Lower leg skin (tissue), 4 donors: ENCODE measurements at regions not wholly inside any gene's neighbourhood (a gene's known extent, or its start where the extent isn't known, plus 50 kb on each side); places are given as distances from the start of the nearest gene placed in this dataset.
"Not testable (repeated sequence)": the region's sequence is repeated elsewhere in the genome, so short reads cannot be mapped to it uniquely, and the experiment has no call there.

Experiments
- DNase-seq, 2 donors: peaks; one replicate each; pipeline ENCODE4 v3.0.0-alpha.2; 2019; ENCODE audit warnings: low spot score in 2 of 2
- H3K4me3 ChIP-seq: fragments of 200-600 bp; sonication (generic); 2 replicates; pipeline ENCODE4 v1.5.1; 2017; ENCODE audit warnings: mild to moderate bottlenecking, low read depth; ENCODE audit not compliant: poor library complexity, severe bottlenecking
- POLR2A ChIP-seq, 2 donors: fragments of 450-650 bp; IDR thresholded peaks; one replicate each; pipeline ENCODE4 v1.6.1; 2016 to 2017; ENCODE audit warnings: antibody characterized with exemption in 2 of 2, mild to moderate bottlenecking in 1 of 2, moderate library complexity in 1 of 2
- WGBS, 2 donors: methylation state at CpG; one replicate each; pipeline ENCODE4 v1.1.5; 2018; 5-methylcytosine and 5-hydroxymethylcytosine counted together
- intact Hi-C: fragments of 100-400 bp; cut with DNase I; formaldehyde crosslinking; loops from one replicate; pipeline ENCODE4 v1.15.0; 2023; ENCODE audit warnings: low total_unique reads
- TF ChIP-seq, protein P1 (sequence below), 3 donors: fragments of 450-650 bp; IDR thresholded peaks; one replicate each; pipeline ENCODE4 v1.5.1; 2016; ENCODE audit warnings: antibody characterized with exemption in 3 of 3, mild to moderate bottlenecking in 3 of 3, moderate library complexity in 2 of 3

- no peak for TF ChIP-seq POLR2A (IDR thresholded peaks at IDR 0.05)
- TF ChIP-seq, protein P1, sequence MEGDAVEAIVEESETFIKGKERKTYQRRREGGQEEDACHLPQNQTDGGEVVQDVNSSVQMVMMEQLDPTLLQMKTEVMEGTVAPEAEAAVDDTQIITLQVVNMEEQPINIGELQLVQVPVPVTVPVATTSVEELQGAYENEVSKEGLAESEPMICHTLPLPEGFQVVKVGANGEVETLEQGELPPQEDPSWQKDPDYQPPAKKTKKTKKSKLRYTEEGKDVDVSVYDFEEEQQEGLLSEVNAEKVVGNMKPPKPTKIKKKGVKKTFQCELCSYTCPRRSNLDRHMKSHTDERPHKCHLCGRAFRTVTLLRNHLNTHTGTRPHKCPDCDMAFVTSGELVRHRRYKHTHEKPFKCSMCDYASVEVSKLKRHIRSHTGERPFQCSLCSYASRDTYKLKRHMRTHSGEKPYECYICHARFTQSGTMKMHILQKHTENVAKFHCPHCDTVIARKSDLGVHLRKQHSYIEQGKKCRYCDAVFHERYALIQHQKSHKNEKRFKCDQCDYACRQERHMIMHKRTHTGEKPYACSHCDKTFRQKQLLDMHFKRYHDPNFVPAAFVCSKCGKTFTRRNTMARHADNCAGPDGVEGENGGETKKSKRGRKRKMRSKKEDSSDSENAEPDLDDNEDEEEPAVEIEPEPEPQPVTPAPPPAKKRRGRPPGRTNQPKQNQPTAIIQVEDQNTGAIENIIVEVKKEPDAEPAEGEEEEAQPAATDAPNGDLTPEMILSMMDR (IDR thresholded peaks at IDR 0.05): no peak
- DNase-seq: no peak
- H3K4me3 ChIP-seq: no peak overlapping the region
- WGBS, 2 donors: 73 to 95% methylated on average over 4 of the region's 4 CpGs
- intact Hi-C loops: no loop called here
These were observed 702.9 kb upstream of the ACVR2A start for GRCh38 chr2:147141930-147142329.

DNA sequence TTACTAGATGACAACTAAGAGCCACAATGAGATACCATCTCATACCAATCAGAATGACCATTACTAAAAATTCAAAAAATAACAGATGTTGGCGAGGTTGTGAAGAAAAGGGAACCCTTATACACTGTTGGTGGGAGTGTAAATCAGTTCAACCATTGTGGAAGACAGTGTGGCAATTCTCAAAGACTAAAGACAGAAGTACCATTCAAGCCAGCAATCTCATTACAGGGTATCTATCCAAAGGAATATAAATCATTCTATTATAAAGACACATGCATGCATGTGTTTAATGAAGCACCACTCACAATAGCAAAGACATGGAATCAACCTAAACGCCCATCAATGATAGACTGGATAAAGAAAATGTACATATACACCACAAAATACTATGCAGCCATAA lies 705.1 kb upstream of the ACVR2A start:
- intact Hi-C loops, DNase-seq, H3K4me3 ChIP-seq: not testable (repeated sequence)
- 75 to 86% methylated on average over 2 of the region's 2 CpGs for WGBS, 2 donors

DNA sequence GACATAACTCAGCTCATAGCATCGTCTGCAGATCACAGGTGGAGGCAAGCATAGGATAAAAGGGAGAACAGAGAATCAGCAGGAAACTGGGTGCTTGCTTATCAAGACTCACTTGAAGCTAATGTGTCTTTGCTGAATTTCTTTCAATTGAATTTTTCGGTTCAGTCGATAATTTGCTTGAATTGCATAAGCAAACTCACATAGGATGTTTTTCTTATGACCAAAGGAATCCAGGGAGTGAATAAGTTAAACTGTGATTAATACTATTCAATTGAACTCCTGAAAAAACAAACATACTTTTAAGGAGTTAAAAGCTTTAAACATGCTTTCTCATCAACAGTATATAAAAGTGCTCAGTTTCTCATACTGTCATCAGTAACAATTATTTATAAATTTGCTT lies 707.1 kb upstream of the ACVR2A start:
- H3K4me3 ChIP-seq: no peak overlapping the region
- intact Hi-C loops: no loop called here
- WGBS, 2 donors: 94 to 96% methylated on average over 3 of the region's 3 CpGs
- TF ChIP-seq, protein P1 (IDR thresholded peaks at IDR 0.05): no peak
- no peak for DNase-seq

DNA sequence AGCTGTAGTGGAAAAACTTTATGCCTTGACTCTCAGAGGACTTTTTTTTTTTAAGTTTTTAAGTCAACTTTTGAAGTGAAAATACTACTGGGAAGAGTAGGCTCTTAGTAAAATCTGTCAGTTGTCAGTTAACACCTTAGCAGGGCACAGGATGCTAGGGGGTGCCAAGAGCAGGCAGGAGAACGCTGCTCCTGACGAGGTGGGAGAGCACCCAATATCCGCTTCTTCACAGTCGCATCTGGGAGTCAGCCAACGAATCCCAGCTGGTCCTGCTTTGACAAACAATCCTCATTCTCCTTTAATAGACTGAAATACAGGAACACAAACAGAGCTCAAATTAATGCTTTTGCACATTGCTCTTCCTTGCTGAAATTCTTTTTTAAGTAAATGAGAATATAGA lies 709.5 kb upstream of the ACVR2A start:
- intact Hi-C loops: no loop called here
- DNase-seq: no peak
- WGBS, 2 donors: 61 to 63% methylated on average over 5 of the region's 5 CpGs
- TF ChIP-seq, protein P1 (IDR thresholded peaks at IDR 0.05): no peak
- no peak for TF ChIP-seq POLR2A (IDR thresholded peaks at IDR 0.05)
- H3K4me3 ChIP-seq: no peak overlapping the region

GRCh38 chr2:147133286-147133908 lies 711.4 kb upstream of the ACVR2A start:
- H3K4me3 ChIP-seq: no peak overlapping the region
- no peak for TF ChIP-seq POLR2A (IDR thresholded peaks at IDR 0.05)
- TF ChIP-seq, protein P1 (IDR thresholded peaks at IDR 0.05): no peak
- DNase-seq: no peak
- 77% methylated on average over 4 of the region's 4 CpGs for WGBS, 2 donors
- intact Hi-C loops: no loop called here

- no peak overlapping the region for H3K4me3 ChIP-seq
- DNase-seq: no peak
- TF ChIP-seq, protein P1 (IDR thresholded peaks at IDR 0.05): no peak
- no peak for TF ChIP-seq POLR2A (IDR thresholded peaks at IDR 0.05)
- intact Hi-C loops: no loop called here
- WGBS, 2 donors: 85 to 88% methylated on average over 2 of the region's 2 CpGs
These were observed 719.7 kb upstream of the ACVR2A start for GRCh38 chr2:147125145-147125544.
